ENCODE measurements at regions not wholly inside any gene's neighbourhood (a gene's known extent, or its start where the extent isn't known, plus 50 kb on each side); places are given as distances from the start of the nearest gene placed in this dataset.
"Not testable (repeated sequence)": the region's sequence is repeated elsewhere in the genome, so short reads cannot be mapped to it uniquely, and the experiment has no call there.

DNA sequence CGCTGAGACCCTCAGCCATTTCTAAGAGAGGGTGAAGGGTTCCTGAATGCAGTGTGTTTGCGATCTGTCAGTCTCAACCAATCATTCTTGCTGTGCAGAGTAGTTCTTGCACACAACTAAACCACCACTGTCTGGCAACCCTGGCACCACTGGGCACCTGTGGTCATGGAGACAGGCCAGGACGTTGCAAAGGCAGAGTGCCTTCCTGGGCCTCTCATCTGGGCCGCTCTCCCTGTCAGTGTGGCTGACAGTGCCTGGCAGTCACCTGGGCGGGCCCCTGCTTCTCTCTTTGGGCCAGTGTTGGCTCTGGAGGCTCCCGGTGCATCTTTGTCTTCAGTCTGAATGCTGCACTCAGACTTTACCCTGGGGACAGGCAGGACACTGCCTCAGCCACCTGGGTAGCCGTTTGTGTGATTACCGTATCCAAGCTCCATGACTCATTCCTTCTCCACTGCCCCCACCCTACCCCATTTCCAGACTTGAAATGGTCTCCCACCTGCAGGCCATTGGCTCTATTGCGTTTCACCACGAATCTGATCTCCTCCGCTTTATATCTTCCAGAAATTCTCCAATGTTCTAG lies 104.6 kb upstream of the KLF13 start:
- no peak for DNase-seq

- no peak for DNase-seq
These were observed 103.8 kb upstream of the KLF13 start for GRCh38 chr15:31222773-31223341.

- DNase-seq = no peak
These were observed 102.9 kb upstream of the KLF13 start for GRCh38 chr15:31223478-31224350.

DNA sequence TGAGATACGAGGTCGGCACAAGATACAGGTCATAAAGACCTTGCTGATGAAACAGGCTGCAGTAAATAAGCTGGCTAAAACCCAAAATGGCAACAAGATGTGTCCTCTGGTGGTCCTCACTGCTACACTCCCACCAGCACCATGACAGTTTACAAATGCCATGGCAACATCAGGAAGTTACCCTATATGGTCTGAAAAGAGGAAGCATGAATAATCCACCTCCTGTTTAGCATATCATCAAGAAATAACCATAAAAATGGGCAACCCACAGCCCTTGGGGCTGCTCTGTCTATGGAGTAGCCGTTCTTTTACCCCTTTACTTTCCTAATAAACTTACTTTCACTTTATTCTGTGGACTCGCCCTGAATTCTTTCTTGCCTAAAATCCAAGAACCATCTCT lies 102.0 kb upstream of the KLF13 start:
- not testable (repeated sequence) for DNase-seq

GRCh38 chr15:31225356-31225955 lies 101.2 kb upstream of the KLF13 start:
- no peak for DNase-seq

DNA sequence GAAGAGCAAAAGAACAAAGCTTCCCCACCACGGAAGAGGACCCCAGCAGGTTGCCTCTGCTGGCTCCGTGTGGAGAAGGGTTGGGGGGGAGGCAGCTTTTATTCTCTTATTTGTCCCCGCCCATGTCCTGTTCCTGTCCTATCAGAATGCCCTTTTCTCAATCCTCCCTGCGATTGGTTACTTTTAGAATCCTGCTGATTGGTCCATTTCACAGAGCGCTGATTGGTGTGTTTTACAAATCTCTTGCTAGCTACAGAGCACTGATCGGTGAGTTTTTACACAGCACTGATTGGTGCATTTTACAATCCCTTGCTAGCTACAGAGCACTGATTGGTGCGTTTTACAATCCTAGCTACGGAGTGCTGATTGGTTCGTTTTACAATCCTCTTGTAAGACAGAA lies 100.6 kb upstream of the KLF13 start:
- no peak for DNase-seq

GRCh38 chr15:31227235-31227634 lies 99.4 kb upstream of the KLF13 start:
- no peak for DNase-seq

DNA sequence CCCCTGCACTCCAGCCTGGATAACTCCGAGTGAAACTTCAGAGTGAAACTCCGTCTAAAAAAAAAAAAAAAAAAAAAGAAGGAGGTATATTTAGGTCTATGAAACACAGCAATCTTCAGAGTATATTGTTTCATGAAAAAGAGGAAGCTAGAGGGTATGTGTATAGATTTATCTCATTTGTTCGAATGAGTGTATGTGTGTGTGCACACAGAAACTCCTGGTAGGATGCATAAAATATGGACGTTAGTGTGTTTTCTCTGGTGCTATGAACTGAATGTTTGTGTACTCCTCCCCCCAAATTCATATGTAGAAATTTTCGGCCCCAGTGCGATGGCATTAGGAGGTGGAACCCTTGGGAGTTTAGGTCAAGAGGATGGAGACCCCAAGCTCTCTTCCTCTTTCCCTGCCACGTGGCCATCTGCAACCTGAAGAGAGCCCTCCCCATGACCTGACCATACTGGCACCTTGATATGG lies 98.6 kb upstream of the KLF13 start:
- DNase-seq = no peak

GRCh38 chr15:31228980-31229826 lies 97.4 kb upstream of the KLF13 start:
- no peak for DNase-seq

DNA sequence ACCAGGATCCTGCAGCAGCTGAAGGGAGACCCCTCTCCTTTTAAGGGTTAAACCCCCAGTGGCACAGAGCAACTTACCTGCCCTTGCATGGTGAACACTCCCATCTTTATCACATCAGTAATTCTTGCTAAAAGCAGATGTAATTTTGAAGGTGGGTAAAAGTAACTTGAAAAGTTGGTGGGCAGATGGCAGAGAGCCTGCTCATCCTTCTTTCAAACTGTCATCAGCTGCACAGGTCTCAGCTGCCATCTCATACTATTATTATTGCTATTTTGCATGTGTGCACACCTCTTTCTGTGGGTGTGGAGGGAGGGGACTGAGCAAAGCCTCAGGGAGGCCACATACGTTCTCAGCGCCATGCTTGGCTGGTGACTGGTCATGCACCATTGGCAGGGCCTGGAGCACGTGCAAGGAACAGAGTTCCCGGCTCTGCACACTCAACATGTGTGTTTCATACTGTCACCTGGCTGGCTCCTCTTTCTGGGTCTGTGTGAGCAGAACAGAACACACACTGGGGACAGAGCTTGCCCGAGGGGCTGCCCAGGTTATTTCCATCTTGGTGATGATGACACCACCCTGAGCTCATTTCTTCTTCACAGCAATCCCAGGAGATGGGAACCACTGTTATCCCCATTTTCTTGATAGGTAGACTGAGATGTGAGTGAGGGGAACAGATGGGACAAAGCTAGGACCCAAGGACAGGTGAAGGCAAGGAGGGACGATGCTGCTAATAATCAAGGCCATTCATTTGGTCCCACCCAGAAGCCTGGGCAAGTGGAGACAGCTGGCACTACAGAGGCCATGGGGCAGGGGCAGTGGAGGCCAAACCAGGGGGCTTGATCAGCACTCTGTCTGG lies 95.8 kb upstream of the KLF13 start:
- DNase-seq = no peak

- no peak for DNase-seq
These were observed 91.8 kb upstream of the KLF13 start for GRCh38 chr15:31234815-31235214.

DNA sequence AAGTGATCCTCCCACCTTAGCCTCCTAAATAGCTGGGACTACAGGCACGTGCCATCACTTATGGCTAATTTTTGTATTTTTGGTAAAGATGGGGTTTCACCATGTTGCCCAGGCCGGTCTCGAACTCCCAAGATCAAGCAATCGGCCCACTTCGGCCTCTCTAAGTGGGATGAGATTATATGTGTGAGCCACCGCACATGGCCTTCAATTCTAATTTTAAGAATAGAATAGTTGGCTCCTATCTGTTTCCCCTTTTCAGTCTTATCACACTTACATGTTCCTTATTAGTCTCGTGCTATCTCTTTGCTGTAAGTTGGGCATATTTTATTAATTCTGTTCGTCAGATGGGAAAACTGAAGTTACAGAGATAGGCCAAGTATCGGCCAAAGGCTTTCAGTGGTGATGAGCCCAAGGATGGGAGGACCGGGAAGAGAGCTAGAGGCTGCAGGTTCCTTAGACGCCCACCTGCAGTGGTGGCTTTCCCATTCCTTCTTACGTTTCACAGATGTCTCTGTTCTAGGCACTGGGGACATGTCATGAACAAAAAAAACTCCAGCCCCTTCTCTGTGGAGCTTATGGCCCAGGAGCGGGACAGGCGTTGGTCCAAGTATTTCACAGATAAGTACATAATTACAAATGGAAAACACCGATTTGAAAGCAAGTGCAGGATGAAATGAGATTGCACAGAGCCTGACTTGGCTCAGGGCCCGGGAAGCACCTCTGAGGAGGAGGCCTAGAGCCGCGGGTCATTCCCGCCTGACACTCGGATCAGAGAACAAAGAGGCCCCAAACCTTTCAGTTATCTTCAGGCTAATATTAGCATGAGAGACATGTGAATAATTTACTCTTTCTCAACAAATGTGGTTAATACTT lies 91.1 kb upstream of the KLF13 start:
- peak; percentile 47 for DNase-seq

GRCh38 chr15:31236184-31237042 lies 90.2 kb upstream of the KLF13 start:
- peak; percentile 78 for DNase-seq

DNA sequence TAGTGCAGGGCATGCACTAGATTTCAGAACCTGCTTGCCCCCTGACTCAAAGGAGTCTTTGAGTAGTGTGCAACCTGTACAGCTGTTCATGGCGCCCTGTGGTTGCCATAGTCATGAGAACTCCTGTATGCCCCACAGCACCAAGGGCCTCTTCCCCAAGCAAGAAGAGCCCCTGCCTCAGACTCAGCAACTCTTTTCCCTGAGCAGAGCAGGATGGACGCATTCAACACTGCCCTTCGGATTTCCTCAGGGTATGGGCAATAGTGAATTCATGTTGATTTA lies 89.7 kb upstream of the KLF13 start:
- no peak for DNase-seq

GRCh38 chr15:31238906-31239305 lies 87.7 kb upstream of the KLF13 start:
- DNase-seq = no peak

GRCh38 chr15:31239409-31239808 lies 87.2 kb upstream of the KLF13 start:
- no peak for DNase-seq

- no peak for DNase-seq
These were observed 84.6 kb upstream of the KLF13 start for GRCh38 chr15:31241888-31242522.

DNA sequence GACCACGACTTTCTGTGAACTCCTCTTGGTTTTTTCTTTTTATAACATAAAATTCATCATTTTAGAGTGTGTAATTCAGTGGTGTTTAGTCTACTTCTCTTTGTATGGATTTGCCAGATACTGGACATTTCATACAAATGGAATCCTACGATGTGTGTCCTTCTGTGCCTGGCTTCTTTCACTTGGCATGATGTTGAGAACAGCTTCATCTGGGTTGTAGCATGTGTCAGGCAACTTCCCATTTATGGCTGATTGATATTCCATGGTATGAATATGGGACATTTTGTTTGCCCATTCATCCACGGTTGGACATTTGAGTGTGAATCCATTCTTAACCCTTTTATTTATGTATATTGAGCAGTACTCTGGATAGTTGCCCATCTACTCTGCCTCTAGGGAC lies 82.7 kb upstream of the KLF13 start:
- DNase-seq = no peak

DNA sequence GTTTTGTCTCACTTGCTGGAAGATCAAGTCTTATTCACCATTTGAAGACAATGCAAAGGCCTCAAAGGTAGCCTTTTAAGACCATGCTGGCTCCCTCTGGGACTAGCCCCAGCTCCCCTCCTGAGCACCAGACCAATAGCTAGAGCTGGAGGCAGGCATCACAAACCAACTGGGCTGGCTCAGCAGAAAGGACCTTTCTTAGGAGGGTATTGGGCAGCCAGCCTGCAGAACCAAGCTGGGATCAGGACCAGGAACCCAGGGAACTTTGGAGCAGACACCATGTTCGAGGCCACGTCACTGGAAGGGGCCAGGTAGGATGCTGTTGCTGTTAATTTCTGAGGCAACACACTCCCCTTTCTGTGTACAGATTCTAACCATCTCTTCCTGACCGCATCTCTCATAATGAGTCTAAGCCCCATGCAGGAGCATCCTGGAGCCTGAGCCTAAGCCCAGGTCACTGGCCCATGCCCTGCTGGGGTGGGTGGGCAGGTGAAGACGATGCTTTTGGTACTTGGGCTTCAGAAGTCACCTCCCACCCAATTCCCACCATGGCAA lies 81.4 kb upstream of the KLF13 start:
- no peak for DNase-seq
